ACC112 (cell line): ENCODE measurements at regions not wholly inside any gene's neighbourhood (a gene's known extent, or its start where the extent isn't known, plus 50 kb on each side); places are given as distances from the start of the nearest gene placed in this dataset.

Source experiments
- H2AFZ ChIP-seq: fragments of 200-600 bp; sonication (generic); one replicate; pipeline ENCODE4 v1.6.0; 2017; ENCODE audit warnings: antibody characterized with exemption, low read length; ENCODE audit not compliant: unreplicated experiment
- H3K27ac ChIP-seq: fragments of 200-600 bp; sonication (generic); 2 replicates; pipeline ENCODE4 v1.5.1; 2014; ENCODE audit warnings: low read depth, mild to moderate bottlenecking, antibody characterized with exemption, low read length, moderate library complexity
- H3K27me3 ChIP-seq: fragments of 200-600 bp; sonication (generic); 2 replicates; pipeline ENCODE4 v1.6.1; 2014; ENCODE audit warnings: mild to moderate bottlenecking, antibody characterized with exemption, low read length, moderate library complexity, mixed read lengths; ENCODE audit not compliant: insufficient read depth
- H3K36me3 ChIP-seq: fragments of 200-600 bp; sonication (generic); 2 replicates; pipeline ENCODE4 v1.6.1; 2016; ENCODE audit warnings: mild to moderate bottlenecking, antibody characterized with exemption, low read length, moderate library complexity, mixed read lengths; ENCODE audit not compliant: insufficient read depth
- H3K4me1 ChIP-seq: fragments of 200-600 bp; sonication (generic); one replicate; pipeline ENCODE4 v1.6.1; 2016; ENCODE audit warnings: low read length, mixed read lengths; ENCODE audit not compliant: insufficient read depth, unreplicated experiment, control insufficient read depth
- H3K4me3 ChIP-seq: fragments of 200-600 bp; sonication (generic); 2 replicates; pipeline ENCODE4 v1.5.1; 2014; ENCODE audit warnings: mild to moderate bottlenecking, low read depth, low read length
- H3K79me2 ChIP-seq: fragments of 200-600 bp; sonication (generic); one replicate; pipeline ENCODE4 v1.6.0; 2016; ENCODE audit warnings: low read length; ENCODE audit not compliant: control insufficient read depth, unreplicated experiment, insufficient read depth

GRCh38 chr20:53752971-53753879 is 159.6 kb upstream of the ZNF217 start:
- no peak overlapping the region for H3K4me3 ChIP-seq
- H2AFZ ChIP-seq = no peak overlapping the region
- H3K36me3 ChIP-seq = no peaks in the 10 kb centered on the region
- peaks cover 31% of the 10 kb centered on the region for H3K4me1 ChIP-seq
- H3K27ac ChIP-seq = no peak overlapping the region
- no peaks in the 10 kb centered on the region for H3K79me2 ChIP-seq
- H3K27me3 ChIP-seq = no peaks in the 10 kb centered on the region

- Histone ChIP-seq H3K79me2 (no peaks in the 10 kb centered on the region), H3K27ac (no peak overlapping the region), H3K4me3 (no peak overlapping the region), H2AFZ (no peak overlapping the region), H3K27me3 (no peaks in the 10 kb centered on the region), H3K36me3 (no peaks in the 10 kb centered on the region), H3K4me1 (peaks cover 31% of the 10 kb centered on the region)
Observed at GRCh38 chr20:53752583-53752970, 158.9 kb upstream of the ZNF217 start.

GRCh38 chr20:53751620-53752318 is 158.1 kb upstream of the ZNF217 start:
- no peaks in the 10 kb centered on the region for H3K79me2 ChIP-seq
- peak overlapping the region; percentile 18; the same call in 1 of the 2 replicates for H3K27ac ChIP-seq

GRCh38 chr20:53750827-53751619 is 157.4 kb upstream of the ZNF217 start:
- Histone ChIP-seq H3K27ac (peak overlapping the region; percentile 18), H3K27me3 (no peaks in the 10 kb centered on the region), H2AFZ (peak overlapping the region; percentile 96), H3K4me3 (no peak overlapping the region), H3K79me2 (no peaks in the 10 kb centered on the region), H3K36me3 (no peaks in the 10 kb centered on the region), H3K4me1 (peaks cover 31% of the 10 kb centered on the region)

More at GRCh38 chr20:53751620-53752318, 158.1 kb upstream of the ZNF217 start:
- H3K27me3 ChIP-seq = no peaks in the 10 kb centered on the region
- peak overlapping the region; percentile 96 for H2AFZ ChIP-seq
- H3K4me1 ChIP-seq = peaks cover 31% of the 10 kb centered on the region
- no peak overlapping the region for H3K4me3 ChIP-seq
- H3K36me3 ChIP-seq = no peaks in the 10 kb centered on the region

DNA sequence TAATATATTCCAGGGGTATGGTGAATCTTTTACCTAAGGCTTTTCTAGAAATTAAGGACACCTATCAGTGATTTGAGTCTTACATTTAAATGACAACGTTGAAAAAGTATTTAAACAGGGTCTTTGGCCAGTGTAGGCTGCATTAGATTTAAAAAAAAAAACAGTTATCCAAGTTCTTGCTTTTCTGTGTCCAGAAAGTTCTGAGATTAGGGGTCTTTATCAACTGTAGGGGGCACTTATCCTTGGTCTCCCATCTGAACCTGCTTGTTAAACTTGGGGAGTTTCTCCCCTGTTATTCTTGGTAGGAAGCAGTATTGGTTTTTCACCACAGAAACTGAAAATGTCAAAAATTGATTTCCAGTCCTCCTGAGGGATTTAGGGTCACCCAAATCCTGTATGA is 155.9 kb upstream of the ZNF217 start:
- Histone ChIP-seq H3K4me1 (peaks cover 29% of the 10 kb centered on the region), H3K4me3 (no peak overlapping the region), H3K27ac (no peak overlapping the region), H3K36me3 (no peaks in the 10 kb centered on the region), H3K79me2 (no peaks in the 10 kb centered on the region), H3K27me3 (no peaks in the 10 kb centered on the region), H2AFZ (peak overlapping the region; percentile 19)

- no peak overlapping the region for H3K4me3 ChIP-seq
- peak overlapping the region; percentile 19 for H2AFZ ChIP-seq
- H3K27ac ChIP-seq = no peak overlapping the region
- H3K36me3 ChIP-seq = no peaks in the 10 kb centered on the region
- no peaks in the 10 kb centered on the region for H3K79me2 ChIP-seq
- no peaks in the 10 kb centered on the region for H3K27me3 ChIP-seq
- H3K4me1 ChIP-seq = peaks cover 25% of the 10 kb centered on the region
Observed at GRCh38 chr20:53748821-53749421, 155.3 kb upstream of the ZNF217 start.

GRCh38 chr20:53748176-53748575 is 154.5 kb upstream of the ZNF217 start:
- Histone ChIP-seq H3K4me1 (peaks cover 25% of the 10 kb centered on the region), H3K4me3 (no peak overlapping the region), H3K27ac (no peak overlapping the region), H3K36me3 (no peaks in the 10 kb centered on the region), H2AFZ (no peak overlapping the region), H3K27me3 (no peaks in the 10 kb centered on the region), H3K79me2 (no peaks in the 10 kb centered on the region)

- Histone ChIP-seq H3K4me1 (peaks cover 2% of the 10 kb centered on the region), H3K36me3 (no peaks in the 10 kb centered on the region)
Observed at GRCh38 chr20:53743607-53744260, 150.1 kb upstream of the ZNF217 start.

GRCh38 chr20:53742685-53743081 is 149.0 kb upstream of the ZNF217 start:
- H2AFZ ChIP-seq = no peak overlapping the region
- no peak overlapping the region for H3K4me3 ChIP-seq
- H3K27me3 ChIP-seq = no peaks in the 10 kb centered on the region
- H3K27ac ChIP-seq = no peak overlapping the region
- H3K36me3 ChIP-seq = no peaks in the 10 kb centered on the region
- H3K79me2 ChIP-seq = no peaks in the 10 kb centered on the region
- peaks cover 4% of the 10 kb centered on the region for H3K4me1 ChIP-seq

More at GRCh38 chr20:53743607-53744260, 150.1 kb upstream of the ZNF217 start:
- Histone ChIP-seq H2AFZ (no peak overlapping the region), H3K79me2 (no peaks in the 10 kb centered on the region), H3K27ac (no peak overlapping the region), H3K27me3 (no peaks in the 10 kb centered on the region), H3K4me3 (no peak overlapping the region)

GRCh38 chr20:53741726-53742028 is 148.0 kb upstream of the ZNF217 start:
- no peak overlapping the region for H3K27ac ChIP-seq
- no peaks in the 10 kb centered on the region for H3K36me3 ChIP-seq
- H2AFZ ChIP-seq = no peak overlapping the region
- no peaks in the 10 kb centered on the region for H3K79me2 ChIP-seq
- H3K27me3 ChIP-seq = no peaks in the 10 kb centered on the region
- no peak overlapping the region for H3K4me3 ChIP-seq
- peaks cover 12% of the 10 kb centered on the region for H3K4me1 ChIP-seq
